ENCODE measurements at regions not wholly inside any gene's neighbourhood (a gene's known extent, or its start where the extent isn't known, plus 50 kb on each side); places are given as distances from the start of the nearest gene placed in this dataset.

DNA sequence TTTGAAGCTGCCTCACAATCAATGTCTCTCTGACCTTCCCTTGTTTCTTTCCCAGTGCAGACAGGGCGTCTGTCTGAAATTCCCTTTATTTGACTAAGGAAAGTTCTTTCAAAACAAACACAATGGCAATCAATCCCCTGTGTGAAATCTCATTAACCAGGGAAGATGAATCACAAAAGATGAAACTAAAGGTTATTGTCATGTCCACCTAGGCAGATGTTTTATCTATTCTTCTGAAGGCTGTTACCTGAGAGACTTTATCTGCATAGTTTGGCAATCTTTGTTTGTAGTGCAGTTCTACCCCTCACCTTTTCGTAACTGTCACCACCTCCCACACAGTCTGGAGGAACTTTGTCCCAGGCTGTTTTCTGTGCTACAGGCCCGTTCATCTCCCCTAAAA, 217.5 kb upstream of the RIOK2 start:
- H3K23ac ChIP-seq (ENCODE audit: low read depth, low read length) = no peak overlapping the region
- no peak overlapping the region for H4K5ac ChIP-seq (ENCODE audit: low read depth, low read length)
- no peaks in the 10 kb centered on the region for H3K4me1 ChIP-seq (ENCODE audit: control insufficient read depth, insufficient read depth, low read length)
- 100% methylated on average over 1 of the region's 3 CpGs; no CpG with 5 or more reads in 1 of the 2 experiments for WGBS, 2 experiments (ENCODE audit: extremely low coverage in 2 of 2, insufficient read length in 1 of 2)
- ATAC-seq (ENCODE audit: low read depth) (no peak), DNase-seq (no peak)
- H4K20me1 ChIP-seq (ENCODE audit: insufficient read depth, low read length) = no peaks in the 10 kb centered on the region
- no peak overlapping the region; the same call in 2 of the 3 replicates for H2BK15ac ChIP-seq (ENCODE audit: low read depth, low read length)
- no peak overlapping the region for H3K4ac ChIP-seq (ENCODE audit: low read depth, low read length)
- no TSS peak for BruUV-seq (replicated peaks)
- TF ChIP-seq BHLHE40 (IDR thresholded peaks at IDR 0.05; ENCODE audit: low read depth, low read length) = no peak
- TF ChIP-seq NFE2L2 (IDR thresholded peaks at IDR 0.05; ENCODE audit: low read depth, low read length) = no peak
- TF ChIP-seq MAFK (IDR thresholded peaks at IDR 0.05; ENCODE audit: low read depth, low read length) = no peak
- TF ChIP-seq, protein P1, sequence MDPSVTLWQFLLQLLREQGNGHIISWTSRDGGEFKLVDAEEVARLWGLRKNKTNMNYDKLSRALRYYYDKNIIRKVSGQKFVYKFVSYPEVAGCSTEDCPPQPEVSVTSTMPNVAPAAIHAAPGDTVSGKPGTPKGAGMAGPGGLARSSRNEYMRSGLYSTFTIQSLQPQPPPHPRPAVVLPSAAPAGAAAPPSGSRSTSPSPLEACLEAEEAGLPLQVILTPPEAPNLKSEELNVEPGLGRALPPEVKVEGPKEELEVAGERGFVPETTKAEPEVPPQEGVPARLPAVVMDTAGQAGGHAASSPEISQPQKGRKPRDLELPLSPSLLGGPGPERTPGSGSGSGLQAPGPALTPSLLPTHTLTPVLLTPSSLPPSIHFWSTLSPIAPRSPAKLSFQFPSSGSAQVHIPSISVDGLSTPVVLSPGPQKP (IDR thresholded peaks at IDR 0.05; ENCODE audit: borderline replicate concordance, low read depth, low read length) = no peak
- TF ChIP-seq, protein P2, sequence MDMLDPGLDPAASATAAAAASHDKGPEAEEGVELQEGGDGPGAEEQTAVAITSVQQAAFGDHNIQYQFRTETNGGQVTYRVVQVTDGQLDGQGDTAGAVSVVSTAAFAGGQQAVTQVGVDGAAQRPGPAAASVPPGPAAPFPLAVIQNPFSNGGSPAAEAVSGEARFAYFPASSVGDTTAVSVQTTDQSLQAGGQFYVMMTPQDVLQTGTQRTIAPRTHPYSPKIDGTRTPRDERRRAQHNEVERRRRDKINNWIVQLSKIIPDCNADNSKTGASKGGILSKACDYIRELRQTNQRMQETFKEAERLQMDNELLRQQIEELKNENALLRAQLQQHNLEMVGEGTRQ (IDR thresholded peaks at IDR 0.05; ENCODE audit: low read depth, low read length) = no peak
- TF ChIP-seq MAZ (IDR thresholded peaks at IDR 0.05; ENCODE audit: borderline replicate concordance, low read depth, low read length) = no peak
- no peak for TF ChIP-seq CHD1 (IDR thresholded peaks at IDR 0.05; ENCODE audit: low read depth, low read length)
- no peak for TF ChIP-seq RAD21 (IDR thresholded peaks at IDR 0.05; ENCODE audit: low read length)
- no peak for TF ChIP-seq MXI1 (IDR thresholded peaks at IDR 0.05; ENCODE audit: borderline replicate concordance, low read depth, low read length)
- no peak for TF ChIP-seq RFX5 (IDR thresholded peaks at IDR 0.05; ENCODE audit: low read depth, low read length)
- no peak for TF ChIP-seq CEBPB (IDR thresholded peaks at IDR 0.05; ENCODE audit: low read depth, low read length)
- no peak for TF ChIP-seq RCOR1 (IDR thresholded peaks at IDR 0.05; ENCODE audit: insufficient replicate concordance, low read length)
- TF ChIP-seq SMC3 (IDR thresholded peaks at IDR 0.05; ENCODE audit: low read depth, low read length) = no peak
- TF ChIP-seq, protein P3, sequence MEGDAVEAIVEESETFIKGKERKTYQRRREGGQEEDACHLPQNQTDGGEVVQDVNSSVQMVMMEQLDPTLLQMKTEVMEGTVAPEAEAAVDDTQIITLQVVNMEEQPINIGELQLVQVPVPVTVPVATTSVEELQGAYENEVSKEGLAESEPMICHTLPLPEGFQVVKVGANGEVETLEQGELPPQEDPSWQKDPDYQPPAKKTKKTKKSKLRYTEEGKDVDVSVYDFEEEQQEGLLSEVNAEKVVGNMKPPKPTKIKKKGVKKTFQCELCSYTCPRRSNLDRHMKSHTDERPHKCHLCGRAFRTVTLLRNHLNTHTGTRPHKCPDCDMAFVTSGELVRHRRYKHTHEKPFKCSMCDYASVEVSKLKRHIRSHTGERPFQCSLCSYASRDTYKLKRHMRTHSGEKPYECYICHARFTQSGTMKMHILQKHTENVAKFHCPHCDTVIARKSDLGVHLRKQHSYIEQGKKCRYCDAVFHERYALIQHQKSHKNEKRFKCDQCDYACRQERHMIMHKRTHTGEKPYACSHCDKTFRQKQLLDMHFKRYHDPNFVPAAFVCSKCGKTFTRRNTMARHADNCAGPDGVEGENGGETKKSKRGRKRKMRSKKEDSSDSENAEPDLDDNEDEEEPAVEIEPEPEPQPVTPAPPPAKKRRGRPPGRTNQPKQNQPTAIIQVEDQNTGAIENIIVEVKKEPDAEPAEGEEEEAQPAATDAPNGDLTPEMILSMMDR (conservative IDR thresholded peaks at IDR 0.05; ENCODE audit: low read depth, low read length) = no peak
- no peak for TF ChIP-seq FOS (IDR thresholded peaks at IDR 0.05; ENCODE audit: low read depth, low read length)
- no peak overlapping the region for H4K91ac ChIP-seq (ENCODE audit: insufficient read depth, low read depth, low read length)
- no peak overlapping the region for H3K18ac ChIP-seq (ENCODE audit: low read depth, low read length)
- in situ Hi-C loops (cut with MboI; ENCODE audit: low sequenced_read_pairs) = no loop called here
- H3K9me1 ChIP-seq (ENCODE audit: insufficient read depth, low read length) = no peaks in the 10 kb centered on the region
- H2AK9ac ChIP-seq (replicated peaks; ENCODE audit: low read depth, low read length, poor library complexity) = no peak overlapping the region
- POLR2A ChIA-PET (ENCODE audit: unreplicated experiment) = no interaction called here
- no peak overlapping the region for H3K27ac ChIP-seq (ENCODE audit: insufficient read depth, low read length)
- no peak overlapping the region for H3K56ac ChIP-seq (ENCODE audit: extremely low read depth, insufficient read depth, low read length)
- no peak overlapping the region for H2BK5ac ChIP-seq (ENCODE audit: low read depth, low read length, poor library complexity, severe bottlenecking)
- H2AK5ac ChIP-seq (ENCODE audit: low read depth, low read length) = no peak overlapping the region
- H2BK120ac ChIP-seq (ENCODE audit: low read depth, low read length) = no peak overlapping the region
- no peaks in the 10 kb centered on the region for H3K27me3 ChIP-seq (ENCODE audit: control insufficient read depth, insufficient read depth, low read length)
- no peaks in the 10 kb centered on the region for H3K9me3 ChIP-seq (ENCODE audit: control insufficient read depth, insufficient read depth, low read length)
- H3K4me2 ChIP-seq (ENCODE audit: low read depth, low read length) = no peak overlapping the region
- intact Hi-C loops (cut with micrococcal nuclease) = loop anchor here (5.0 kb wide), 1 partner anchor 73 kb away; no protein-coding TSS in a partner anchor
- dilution Hi-C loops (cut with HindIII; ENCODE audit: low sequenced_read_pairs, unreplicated experiment) = no loop called here
- CTCF ChIA-PET = no interaction called here
- no peaks in the 10 kb centered on the region for H3K36me3 ChIP-seq (ENCODE audit: control insufficient read depth, insufficient read depth, low read length)
- H4K8ac ChIP-seq (ENCODE audit: low read depth in 2 of 2, low read length in 2 of 2) = no peak overlapping the region
- H3K14ac ChIP-seq (replicated peaks; ENCODE audit: low read depth, low read length) = no peak overlapping the region
- no peak overlapping the region for H2BK20ac ChIP-seq (ENCODE audit: low read depth, low read length)
- no peak overlapping the region for H3K9ac ChIP-seq (ENCODE audit: low read depth, low read length)
- no peak overlapping the region for H2AFZ ChIP-seq (replicated peaks; ENCODE audit: low read length, poor library complexity)
- H3K79me1 ChIP-seq (ENCODE audit: low read depth in 1 of 2, low read length in 2 of 2) = no peaks in the 10 kb centered on the region
- no peak overlapping the region for H3K4me3 ChIP-seq (ENCODE audit: insufficient read depth, low read depth, low read length)
